ENCODE measurements at regions not wholly inside any gene's neighbourhood (a gene's known extent, or its start where the extent isn't known, plus 50 kb on each side); places are given as distances from the start of the nearest gene placed in this dataset.

- no peaks in the 10 kb centered on the region for H4K20me1 ChIP-seq (ENCODE audit: insufficient read depth)
- no peaks in the 10 kb centered on the region; the same call in 1 of the 2 replicates for H3K27me3 ChIP-seq (ENCODE audit: insufficient read depth, low read depth)
- H3K36me3 ChIP-seq (ENCODE audit: insufficient read depth), result no peaks in the 10 kb centered on the region
- H3K4me3 ChIP-seq (IDR thresholded peaks at IDR 0.05; ENCODE audit: insufficient read depth, low read depth, low read length), result no peak overlapping the region
- H3K79me2 ChIP-seq (ENCODE audit: insufficient read depth, low read depth), result no peaks in the 10 kb centered on the region
- no peak overlapping the region for H3K4me2 ChIP-seq
- no peak overlapping the region for H3K9ac ChIP-seq
- TF ChIP-seq CTCF (conservative IDR thresholded peaks at IDR 0.05; ENCODE audit: low read depth, low read length), result no peak
- H3K27ac ChIP-seq, result no peak overlapping the region
- no peak overlapping the region for H2AFZ ChIP-seq (ENCODE audit: low read depth)
- H3K4me1 ChIP-seq (ENCODE audit: low read depth, poor library complexity, severe bottlenecking), result peaks cover 18% of the 10 kb centered on the region
These were observed 54.2 kb upstream of the FRMD4A start for GRCh38 chr10:14384915-14385314.

GRCh38 chr10:14384116-14384730 lies 53.5 kb upstream of the FRMD4A start:
- no peak overlapping the region for H2AFZ ChIP-seq (ENCODE audit: low read depth)
- H3K36me3 ChIP-seq (ENCODE audit: insufficient read depth), result no peaks in the 10 kb centered on the region
- H3K27ac ChIP-seq, result no peak overlapping the region
- H3K4me3 ChIP-seq (IDR thresholded peaks at IDR 0.05; ENCODE audit: insufficient read depth, low read depth, low read length), result no peak overlapping the region
- H4K20me1 ChIP-seq (ENCODE audit: insufficient read depth), result no peaks in the 10 kb centered on the region
- no peak for TF ChIP-seq CTCF (conservative IDR thresholded peaks at IDR 0.05; ENCODE audit: low read depth, low read length)
- peaks cover 18% of the 10 kb centered on the region for H3K4me1 ChIP-seq (ENCODE audit: low read depth, poor library complexity, severe bottlenecking)
- H3K27me3 ChIP-seq (ENCODE audit: insufficient read depth, low read depth), result no peaks in the 10 kb centered on the region; the same call in 1 of the 2 replicates
- H3K4me2 ChIP-seq, result no peak overlapping the region
- no peaks in the 10 kb centered on the region for H3K79me2 ChIP-seq (ENCODE audit: insufficient read depth, low read depth)
- H3K9ac ChIP-seq, result no peak overlapping the region

GRCh38 chr10:14383266-14383665 lies 52.5 kb upstream of the FRMD4A start:
- Histone ChIP-seq H3K9ac (no peak overlapping the region), H3K4me3 (IDR thresholded peaks at IDR 0.05; ENCODE audit: insufficient read depth, low read depth, low read length) (no peak overlapping the region), H3K79me2 (ENCODE audit: insufficient read depth, low read depth) (no peaks in the 10 kb centered on the region), H3K4me2 (no peak overlapping the region), H3K27me3 (ENCODE audit: insufficient read depth, low read depth) (no peaks in the 10 kb centered on the region; the same call in 1 of the 2 replicates), H4K20me1 (ENCODE audit: insufficient read depth) (no peaks in the 10 kb centered on the region), H3K4me1 (ENCODE audit: low read depth, poor library complexity, severe bottlenecking) (peaks cover 18% of the 10 kb centered on the region), H3K36me3 (ENCODE audit: insufficient read depth) (no peaks in the 10 kb centered on the region), H2AFZ (ENCODE audit: low read depth) (no peak overlapping the region), H3K27ac (no peak overlapping the region)
- no peak for TF ChIP-seq CTCF (conservative IDR thresholded peaks at IDR 0.05; ENCODE audit: low read depth, low read length)

GRCh38 chr10:14382531-14382930 lies 51.8 kb upstream of the FRMD4A start:
- Histone ChIP-seq H3K4me1 (ENCODE audit: low read depth, poor library complexity, severe bottlenecking) (peaks cover 18% of the 10 kb centered on the region), H3K79me2 (ENCODE audit: insufficient read depth, low read depth) (no peaks in the 10 kb centered on the region), H3K4me2 (peak overlapping the region; percentile 30), H3K27me3 (ENCODE audit: insufficient read depth, low read depth) (no peaks in the 10 kb centered on the region), H2AFZ (ENCODE audit: low read depth) (no peak overlapping the region), H3K27ac (no peak overlapping the region), H4K20me1 (ENCODE audit: insufficient read depth) (no peaks in the 10 kb centered on the region), H3K4me3 (IDR thresholded peaks at IDR 0.05; ENCODE audit: insufficient read depth, low read depth, low read length) (no peak overlapping the region), H3K36me3 (ENCODE audit: insufficient read depth) (no peaks in the 10 kb centered on the region), H3K9ac (no peak overlapping the region)
- TF ChIP-seq CTCF (conservative IDR thresholded peaks at IDR 0.05; ENCODE audit: low read depth, low read length), result no peak

Measured in KMS-11 (cell line).